Testis (tissue), 2 donors: ENCODE measurements at regions not wholly inside any gene's neighbourhood (a gene's known extent, or its start where the extent isn't known, plus 50 kb on each side); places are given as distances from the start of the nearest gene placed in this dataset.

Experiments used
- POLR2A ChIP-seq: fragments of 450-650 bp; IDR thresholded peaks from one replicate; pipeline ENCODE4 v1.6.1; 2017; ENCODE audit warnings: antibody characterized with exemption, mild to moderate bottlenecking, moderate library complexity
- TF ChIP-seq, protein P1 (sequence below), 3 experiments: fragments of 450-650 bp in 2 of 3; fragments of 200-600 bp in 1 of 3; sonication (generic) in 1 of 3; IDR thresholded peaks; one replicate each; pipeline ENCODE4 v1.5.1; 2016 to 2019; ENCODE audit warnings: antibody characterized with exemption in 3 of 3, mild to moderate bottlenecking in 2 of 3, moderate library complexity in 1 of 3

DNA sequence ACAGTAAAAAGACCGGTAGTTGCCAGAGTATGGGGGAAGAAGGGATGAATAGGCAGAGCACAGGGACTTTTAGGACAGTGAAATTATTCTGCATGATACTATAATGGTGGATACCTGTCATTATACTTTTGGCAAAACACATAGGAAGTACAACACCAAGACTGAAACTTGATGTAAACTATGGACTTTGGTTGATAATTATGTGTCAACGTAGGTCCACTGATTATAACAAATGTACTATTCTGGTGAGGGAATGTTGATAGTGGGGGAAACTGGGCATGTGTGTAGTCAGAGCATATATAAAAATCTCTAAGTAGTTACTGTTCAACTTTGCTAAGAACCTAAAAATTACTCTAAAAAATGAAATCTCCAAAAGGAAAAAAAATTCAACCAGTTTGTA lies 629.7 kb downstream of the CCDC85A start:
- TF ChIP-seq, protein P1, sequence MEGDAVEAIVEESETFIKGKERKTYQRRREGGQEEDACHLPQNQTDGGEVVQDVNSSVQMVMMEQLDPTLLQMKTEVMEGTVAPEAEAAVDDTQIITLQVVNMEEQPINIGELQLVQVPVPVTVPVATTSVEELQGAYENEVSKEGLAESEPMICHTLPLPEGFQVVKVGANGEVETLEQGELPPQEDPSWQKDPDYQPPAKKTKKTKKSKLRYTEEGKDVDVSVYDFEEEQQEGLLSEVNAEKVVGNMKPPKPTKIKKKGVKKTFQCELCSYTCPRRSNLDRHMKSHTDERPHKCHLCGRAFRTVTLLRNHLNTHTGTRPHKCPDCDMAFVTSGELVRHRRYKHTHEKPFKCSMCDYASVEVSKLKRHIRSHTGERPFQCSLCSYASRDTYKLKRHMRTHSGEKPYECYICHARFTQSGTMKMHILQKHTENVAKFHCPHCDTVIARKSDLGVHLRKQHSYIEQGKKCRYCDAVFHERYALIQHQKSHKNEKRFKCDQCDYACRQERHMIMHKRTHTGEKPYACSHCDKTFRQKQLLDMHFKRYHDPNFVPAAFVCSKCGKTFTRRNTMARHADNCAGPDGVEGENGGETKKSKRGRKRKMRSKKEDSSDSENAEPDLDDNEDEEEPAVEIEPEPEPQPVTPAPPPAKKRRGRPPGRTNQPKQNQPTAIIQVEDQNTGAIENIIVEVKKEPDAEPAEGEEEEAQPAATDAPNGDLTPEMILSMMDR (IDR thresholded peaks at IDR 0.05): no peak
- no peak for TF ChIP-seq POLR2A
